Heart left ventricle (tissue), 13 donors: ENCODE measurements at regions not wholly inside any gene's neighbourhood (a gene's known extent, or its start where the extent isn't known, plus 50 kb on each side); places are given as distances from the start of the nearest gene placed in this dataset.

ENCODE experiments used
- CTCF ChIP-seq, 12 donors: fragments of 200-600 bp; sonication (generic) in 4 of 12; IDR thresholded peaks; one replicate each; pipeline versions ENCODE4 v1.5.0 to v1.8.0; 2018 to 2022; ENCODE audit warnings: antibody characterized with exemption in 12 of 12, mild to moderate bottlenecking in 5 of 12
- POLR2A ChIP-seq, 2 donors: fragments of 450-650 bp; IDR thresholded peaks; one replicate each; pipeline ENCODE4 v1.6.1; 2017; ENCODE audit warnings: antibody characterized with exemption in 2 of 2, mild to moderate bottlenecking in 2 of 2, moderate library complexity in 2 of 2
- donor health status: ischemic (EF 13 %, LVEDD 7.1; RV severe dilation, severe dysfunction).
- donor health status: DM: no; HTN: yes; CAD: no.
- donor health status: DM: no; HTN: no; CAD: no.
- donor health status: ischemic (EF 25% LVEDD 6.9; RV normal size, moderate dysfunction).
- donor health status: ischemic (EF 25% LVEDD 5.7; RV mildly dilated, moderate dysfunction).
- donor health status: ischemic (EF 35%, LVEDD 5.7; RV mildly dilated, moderate dysfunction).
- donor health status: nonischemic (EF 11% LVEDD 7.7; RV severe dilation, severe dysfunction).
- donor health status: DM: yes; HTN: yes; CAD: no.
- donor health status: PGD.
- donor health status: ischemic (EF 29% LVEDD 5.4; RV normal size, mild dysfunction).
- donor health status: nonischemic (EF 23%, LVEDD 6.1; RV moderate dilation, normal function).

- TF ChIP-seq CTCF (IDR thresholded peaks at IDR 0.05) (no peak), POLR2A (IDR thresholded peaks at IDR 0.05) (no peak)
Measured at GRCh38 chr2:3071685-3072263, 305.8 kb downstream of the EIPR1 start.
